NCI-H2107 treated with DMSO at 0.1 percent for 48 hours (cell line): ENCODE measurements at regions not wholly inside any gene's neighbourhood (a gene's known extent, or its start where the extent isn't known, plus 50 kb on each side); places are given as distances from the start of the nearest gene placed in this dataset.
"Not testable (repeated sequence)": the region's sequence is repeated elsewhere in the genome, so short reads cannot be mapped to it uniquely, and the experiment has no call there.

Experiments used
- DNase-seq: peaks from one replicate; lab custom pipeline; 2025; ENCODE audit not compliant: unreplicated experiment; lab: John Stamatoyannopoulos, UW

GRCh38 chr2:21330786-21331391 is 207.1 kb downstream of the TDRD15 start:
- DNase-seq, result no peak

- DNase-seq, result no peak
Observed at GRCh38 chr2:21331625-21332370, 208.0 kb downstream of the TDRD15 start.

GRCh38 chr2:21332993-21333625 is 209.3 kb downstream of the TDRD15 start:
- DNase-seq, result no peak

- no peak for DNase-seq
Observed at GRCh38 chr2:21333684-21334083, 209.9 kb downstream of the TDRD15 start.

GRCh38 chr2:21346984-21347383 is 223.2 kb downstream of the TDRD15 start:
- DNase-seq, result no peak

GRCh38 chr2:21353879-21354679 is 230.3 kb downstream of the TDRD15 start:
- DNase-seq, result no peak

- DNase-seq, result no peak
Observed at GRCh38 chr2:21356086-21356856, 232.5 kb downstream of the TDRD15 start.

- DNase-seq, result no peak
Observed at GRCh38 chr2:21356857-21357255, 233.1 kb downstream of the TDRD15 start.

GRCh38 chr2:21358976-21359375 is 235.2 kb downstream of the TDRD15 start:
- no peak for DNase-seq

GRCh38 chr2:21361384-21361783 is 237.6 kb downstream of the TDRD15 start:
- DNase-seq, result no peak

- DNase-seq, result no peak
Observed at GRCh38 chr2:21361957-21362486, 238.3 kb downstream of the TDRD15 start.

- no peak for DNase-seq
Observed at GRCh38 chr2:21363364-21363763, 239.6 kb downstream of the TDRD15 start.

- no peak for DNase-seq
Observed at GRCh38 chr2:21367421-21367820, 243.7 kb downstream of the TDRD15 start.

- DNase-seq, result no peak
Observed at GRCh38 chr2:21369787-21370186, 246.0 kb downstream of the TDRD15 start.

GRCh38 chr2:21371499-21372003 is 247.8 kb downstream of the TDRD15 start:
- DNase-seq, result no peak

- DNase-seq, result no peak
Observed at GRCh38 chr2:21372654-21373053, 248.9 kb downstream of the TDRD15 start.

- DNase-seq, result no peak
Observed at GRCh38 chr2:21376864-21377263, 253.1 kb downstream of the TDRD15 start.

GRCh38 chr2:21379140-21379539 is 255.4 kb downstream of the TDRD15 start:
- no peak for DNase-seq

- DNase-seq, result not testable (repeated sequence)
Observed at GRCh38 chr2:21379668-21380067, 255.9 kb downstream of the TDRD15 start.

GRCh38 chr2:21381421-21381820 is 257.7 kb downstream of the TDRD15 start:
- no peak for DNase-seq
